ENCODE measurements at regions not wholly inside any gene's neighbourhood (a gene's known extent, or its start where the extent isn't known, plus 50 kb on each side); places are given as distances from the start of the nearest gene placed in this dataset.

- TF ChIP-seq REST (IDR thresholded peaks at IDR 0.05; ENCODE audit: low read depth, low read length) (no peak), CTCF (IDR thresholded peaks at IDR 0.05) (no peak), EZH2phosphoT487 (IDR thresholded peaks at IDR 0.05; ENCODE audit: borderline replicate concordance, low read depth) (no peak)
Observed at GRCh38 chr5:57950616-57951228, 468.1 kb upstream of the ACTBL2 start.
